ENCODE measurements at regions not wholly inside any gene's neighbourhood (a gene's known extent, or its start where the extent isn't known, plus 50 kb on each side); places are given as distances from the start of the nearest gene placed in this dataset.
"Not testable (repeated sequence)": the region's sequence is repeated elsewhere in the genome, so short reads cannot be mapped to it uniquely, and the experiment has no call there.

DNA sequence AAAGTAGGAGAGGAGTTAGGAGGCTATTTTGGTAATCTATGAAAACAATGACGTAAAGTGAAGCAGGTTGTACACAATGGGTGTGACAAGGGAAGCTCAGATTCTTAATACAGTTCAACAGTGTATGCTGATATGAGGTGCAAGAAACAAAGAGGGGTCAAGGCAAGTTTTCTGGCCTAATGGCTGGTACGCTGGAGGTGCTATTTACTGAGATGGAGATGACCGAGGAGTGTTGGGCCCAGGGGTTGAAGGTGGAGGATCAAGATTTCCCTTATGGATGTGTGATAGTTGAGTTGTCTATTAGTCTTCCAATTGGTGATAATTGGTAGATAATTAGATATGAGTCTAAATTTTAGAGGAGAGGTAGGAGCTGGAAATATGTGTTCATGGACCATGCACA, 194.0 kb downstream of the FOXD4L6 start:
- TF ChIP-seq, protein P1, sequence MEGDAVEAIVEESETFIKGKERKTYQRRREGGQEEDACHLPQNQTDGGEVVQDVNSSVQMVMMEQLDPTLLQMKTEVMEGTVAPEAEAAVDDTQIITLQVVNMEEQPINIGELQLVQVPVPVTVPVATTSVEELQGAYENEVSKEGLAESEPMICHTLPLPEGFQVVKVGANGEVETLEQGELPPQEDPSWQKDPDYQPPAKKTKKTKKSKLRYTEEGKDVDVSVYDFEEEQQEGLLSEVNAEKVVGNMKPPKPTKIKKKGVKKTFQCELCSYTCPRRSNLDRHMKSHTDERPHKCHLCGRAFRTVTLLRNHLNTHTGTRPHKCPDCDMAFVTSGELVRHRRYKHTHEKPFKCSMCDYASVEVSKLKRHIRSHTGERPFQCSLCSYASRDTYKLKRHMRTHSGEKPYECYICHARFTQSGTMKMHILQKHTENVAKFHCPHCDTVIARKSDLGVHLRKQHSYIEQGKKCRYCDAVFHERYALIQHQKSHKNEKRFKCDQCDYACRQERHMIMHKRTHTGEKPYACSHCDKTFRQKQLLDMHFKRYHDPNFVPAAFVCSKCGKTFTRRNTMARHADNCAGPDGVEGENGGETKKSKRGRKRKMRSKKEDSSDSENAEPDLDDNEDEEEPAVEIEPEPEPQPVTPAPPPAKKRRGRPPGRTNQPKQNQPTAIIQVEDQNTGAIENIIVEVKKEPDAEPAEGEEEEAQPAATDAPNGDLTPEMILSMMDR (IDR thresholded peaks at IDR 0.05): not testable (repeated sequence)
- not testable (repeated sequence) for TF ChIP-seq ZFX (IDR thresholded peaks at IDR 0.05; ENCODE audit: borderline replicate concordance)

Measured in 22Rv1 (cell line).